PC-3 (cell line): ENCODE measurements at regions not wholly inside any gene's neighbourhood (a gene's known extent, or its start where the extent isn't known, plus 50 kb on each side); places are given as distances from the start of the nearest gene placed in this dataset.
A peak's percentile ranks its signal among the peaks of the same experiment; 100 is the strongest.

Experiments
- ATAC-seq: fragments of 200-7000 bp; cut with Tn5 transposase; 2 replicates; pipeline ENCODE4 v1.9.1; 2020; ENCODE audit warnings: mild to moderate bottlenecking, moderate library complexity
- BruUV-seq: library from RNA; stranded (reverse); fragments of 400-500 nt; replicated peaks from 2 replicates; lab custom pipeline; 2021; lab: Mats Ljungman, UMichigan
- CTCF ChIA-PET: fragments of 300-600 bp; sonication (Branson Sonifier 250); formaldehyde crosslinking; loops from one replicate; lab custom pipeline; 2022; ENCODE audit warnings: antibody characterized with exemption; lab: Charles Lee
- POLR2A ChIA-PET: fragments of 300-600 bp; sonication (Branson Sonifier 250); formaldehyde crosslinking; loops from one replicate; lab custom pipeline; 2022; ENCODE audit warnings: antibody characterized with exemption; ENCODE audit not compliant: unreplicated experiment; lab: Charles Lee
- DNase-seq: peaks from one replicate; pipeline ENCODE4 v3.0.0-alpha.2; 2015
- H2AFZ ChIP-seq: fragments of 300-600 bp; sonication (generic); 2 replicates; pipeline ENCODE4 v1.6.0; 2016; ENCODE audit warnings: antibody characterized with exemption, low read length
- H3F3A ChIP-seq: fragments of 300-600 bp; sonication (generic); one replicate; pipeline ENCODE4 v1.6.0; 2017; ENCODE audit warnings: antibody characterized with exemption, low read length, control low read depth, mild to moderate bottlenecking; ENCODE audit not compliant: unreplicated experiment
- H3K27ac ChIP-seq: fragments of 300-600 bp; sonication (generic); 2 replicates; pipeline ENCODE4 v1.5.1; 2016; ENCODE audit warnings: mild to moderate bottlenecking, low read length
- H3K27me3 ChIP-seq: fragments of 300-600 bp; sonication (generic); 2 replicates; pipeline ENCODE4 v1.6.1; 2016; ENCODE audit warnings: low read length, mixed read lengths
- H3K36me3 ChIP-seq: fragments of 300-600 bp; sonication (generic); 2 replicates; pipeline ENCODE4 v1.6.1; 2016; ENCODE audit warnings: low read depth, mixed run types, low read length, mixed read lengths
- H3K4me1 ChIP-seq: fragments of 300-600 bp; sonication (generic); 2 replicates; pipeline ENCODE4 v1.5.1; 2016; ENCODE audit warnings: low read length; ENCODE audit not compliant: insufficient read depth
- H3K4me2 ChIP-seq: fragments of 300-600 bp; sonication (generic); 2 replicates; pipeline ENCODE4 v1.6.0; 2016; ENCODE audit warnings: low read length
- H3K4me3 ChIP-seq: fragments of 300-600 bp; sonication (generic); 2 replicates; pipeline ENCODE4 v1.5.1; 2016; ENCODE audit warnings: mild to moderate bottlenecking, low read length, mixed read lengths
- H3K79me2 ChIP-seq: fragments of 300-600 bp; sonication (generic); 2 replicates; pipeline ENCODE4 v1.6.1; 2017; ENCODE audit warnings: low read length, mixed read lengths
- H3K9ac ChIP-seq: fragments of 300-600 bp; sonication (generic); 2 replicates; pipeline ENCODE4 v1.6.0; 2016; ENCODE audit warnings: mild to moderate bottlenecking, low read length
- H3K9me2 ChIP-seq: fragments of 300-600 bp; sonication (generic); replicated peaks from 2 replicates; pipeline ENCODE4 v1.6.1; 2016; ENCODE audit warnings: mixed run types, low read length, mixed read lengths
- H3K9me3 ChIP-seq: fragments of 300-600 bp; sonication (generic); 2 replicates; pipeline ENCODE4 v1.6.1; 2016; ENCODE audit warnings: low read length, mixed read lengths
- H4K20me1 ChIP-seq: fragments of 300-600 bp; sonication (generic); 2 replicates; pipeline ENCODE4 v1.6.1; 2016; ENCODE audit warnings: low read length, mixed read lengths
- CTCF ChIP-seq: fragments of 300-600 bp; sonication (generic); conservative IDR thresholded peaks from 2 replicates; pipeline ENCODE4 v1.5.1; 2017; ENCODE audit warnings: antibody characterized with exemption, low read depth, mild to moderate bottlenecking, low read length
- EZH2 ChIP-seq: fragments of 300-600 bp; sonication (generic); IDR thresholded peaks from one replicate; pipeline ENCODE4 v1.6.1; 2017; ENCODE audit warnings: antibody characterized with exemption, mild to moderate bottlenecking, low read length; ENCODE audit not compliant: unreplicated experiment
- EZH2phosphoT487 ChIP-seq: fragments of 300-600 bp; sonication (generic); IDR thresholded peaks from 2 replicates; pipeline ENCODE4 v1.6.1; 2018; ENCODE audit warnings: mild to moderate bottlenecking, antibody characterized with exemption, low read length, borderline replicate concordance
- intact Hi-C: fragments of 100-400 bp; cut with micrococcal nuclease; formaldehyde crosslinking; loops from 2 replicates; pipeline ENCODE4 v1.9.0; 2023

- Histone ChIP-seq H3K4me1 (no peaks in the 10 kb centered on the region), H3K36me3 (no peaks in the 10 kb centered on the region), H3K9me2 (no peaks in the 10 kb centered on the region), H3K9ac (no peak overlapping the region), H3K27ac (no peak overlapping the region), H3K79me2 (no peaks in the 10 kb centered on the region), H3K4me2 (no peak overlapping the region), H3F3A (no peaks in the 10 kb centered on the region), H3K4me3 (no peak overlapping the region), H2AFZ (no peak overlapping the region), H4K20me1 (no peaks in the 10 kb centered on the region), H3K9me3 (no peaks in the 10 kb centered on the region), H3K27me3 (no peaks in the 10 kb centered on the region)
- ATAC-seq (no peak), DNase-seq (no peak)
- ChIA-PET POLR2A (no interaction called here), CTCF (no interaction called here)
- intact Hi-C loops: no loop called here
- TF ChIP-seq EZH2phosphoT487 (no peak), EZH2 (no peak), CTCF (no peak)
- BruUV-seq: no TSS peak
These were observed 923.4 kb downstream of the SOCS6 start for GRCh38 chr18:71212222-71212621.

DNA sequence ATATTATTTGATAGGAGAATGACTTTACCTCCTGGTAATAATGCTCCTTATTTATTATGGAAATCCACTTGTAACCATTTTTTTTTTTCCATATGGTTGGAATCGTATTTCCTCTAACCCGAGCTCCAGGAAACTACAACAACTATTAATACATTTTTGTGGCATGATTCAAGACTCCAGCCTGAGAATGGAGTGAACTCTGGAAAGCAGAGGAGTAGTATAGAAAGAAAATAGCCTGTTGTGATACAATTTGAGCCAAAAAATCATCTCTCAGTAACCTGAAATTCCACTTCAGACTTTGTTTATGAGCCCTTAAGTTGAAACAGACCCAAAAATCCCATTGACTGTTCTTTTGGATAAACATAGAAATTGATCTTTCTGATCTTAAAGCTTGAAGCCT, 921.1 kb downstream of the SOCS6 start:
- H2AFZ ChIP-seq: no peak overlapping the region
- H3K36me3 ChIP-seq: no peaks in the 10 kb centered on the region
- H3F3A ChIP-seq: no peaks in the 10 kb centered on the region
- H3K9ac ChIP-seq: no peak overlapping the region
- H3K4me1 ChIP-seq: no peaks in the 10 kb centered on the region
- no peaks in the 10 kb centered on the region for H4K20me1 ChIP-seq
- POLR2A ChIA-PET: no interaction called here
- H3K79me2 ChIP-seq: no peaks in the 10 kb centered on the region
- H3K9me3 ChIP-seq: no peaks in the 10 kb centered on the region
- H3K27ac ChIP-seq: no peak overlapping the region
- no peak overlapping the region for H3K4me2 ChIP-seq
- TF ChIP-seq EZH2phosphoT487: no peak
- no peak for TF ChIP-seq CTCF
- no peak for TF ChIP-seq EZH2
- no TSS peak for BruUV-seq
- intact Hi-C loops: no loop called here
- CTCF ChIA-PET: no interaction called here
- H3K27me3 ChIP-seq: no peaks in the 10 kb centered on the region
- no peak overlapping the region for H3K4me3 ChIP-seq
- ATAC-seq (peak; percentile 50; the same call in 1 of the 2 replicates), DNase-seq (peak; percentile 7)
- no peaks in the 10 kb centered on the region for H3K9me2 ChIP-seq

DNA sequence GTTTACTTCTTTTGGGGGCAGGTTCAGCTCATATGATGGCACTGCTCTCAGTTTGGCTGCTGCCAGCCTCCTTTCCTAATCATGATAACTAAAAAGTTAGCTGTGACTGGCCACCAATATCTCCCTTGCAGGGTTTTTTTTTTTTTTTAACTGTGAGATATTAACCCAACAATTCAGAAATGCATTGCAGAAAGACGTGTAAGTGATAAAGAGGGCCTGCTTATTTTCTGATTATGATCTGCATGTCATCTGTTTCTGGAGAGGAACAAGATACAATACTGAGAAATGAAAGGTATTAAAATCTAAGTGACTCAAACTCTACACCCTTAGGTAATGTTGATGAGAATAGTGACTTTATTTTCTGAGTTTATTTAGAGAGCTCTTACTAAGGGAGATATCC, 905.6 kb downstream of the SOCS6 start:
- no peak for DNase-seq
- Histone ChIP-seq H3F3A (no peaks in the 10 kb centered on the region), H3K4me1 (no peaks in the 10 kb centered on the region), H3K27ac (no peak overlapping the region), H3K9ac (no peak overlapping the region), H3K36me3 (no peaks in the 10 kb centered on the region), H3K4me2 (no peak overlapping the region), H3K79me2 (no peaks in the 10 kb centered on the region), H3K9me3 (no peaks in the 10 kb centered on the region), H2AFZ (no peak overlapping the region), H3K4me3 (no peak overlapping the region), H3K27me3 (0 out of 2 replicates have a peak, but pooled peaks cover 6% of the 10 kb centered on the region), H4K20me1 (no peaks in the 10 kb centered on the region), H3K9me2 (no peaks in the 10 kb centered on the region)
- CTCF ChIA-PET: interaction anchor here (0.7 kb wide), 1 partner anchor 130 kb away, joined by 6 read pairs; no protein-coding TSS in a partner anchor
- BruUV-seq: no TSS peak
- no peak for ATAC-seq
- TF ChIP-seq EZH2phosphoT487 (no peak), EZH2 (no peak), CTCF (no peak)
- intact Hi-C loops: no loop called here
- POLR2A ChIA-PET: no interaction called here
